ENCODE measurements at regions not wholly inside any gene's neighbourhood (a gene's known extent, or its start where the extent isn't known, plus 50 kb on each side); places are given as distances from the start of the nearest gene placed in this dataset.

DNA sequence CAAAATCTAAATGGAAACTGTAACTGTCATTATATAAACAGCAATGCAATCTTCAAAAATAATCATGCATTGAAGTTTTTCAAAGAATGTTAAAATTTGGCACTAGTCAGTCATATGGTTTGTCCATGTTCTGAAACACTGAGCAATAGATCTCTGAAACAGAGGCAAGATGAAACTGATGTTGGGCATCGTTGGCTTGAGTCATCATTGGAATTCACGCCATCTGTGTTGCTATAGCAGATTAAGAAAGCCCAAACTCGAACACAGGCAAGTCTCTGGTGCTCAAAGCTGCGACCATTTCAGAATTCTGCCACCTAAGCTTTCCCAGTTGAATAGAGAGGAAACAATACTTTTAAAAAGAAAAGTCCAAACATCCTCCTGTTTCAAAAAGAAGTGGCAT, 114.1 kb upstream of the PPARGC1A start:
- H4K20me1 ChIP-seq (ENCODE audit: insufficient read depth, low read length): no peaks in the 10 kb centered on the region
- no peaks in the 10 kb centered on the region for H3K9me2 ChIP-seq (ENCODE audit: insufficient read depth, low read length)
- intact Hi-C loops (cut with micrococcal nuclease; ENCODE audit: unreplicated experiment): no loop called here
- H3K4me1 ChIP-seq (ENCODE audit: insufficient read depth, low read length, poor library complexity, severe bottlenecking): no peaks in the 10 kb centered on the region
- no peak for DNase-seq (ENCODE audit: low spot score)
- H3K4me3 ChIP-seq (ENCODE audit: low read depth, low read length, poor library complexity, severe bottlenecking): no peak overlapping the region
- no peak overlapping the region for H3K27ac ChIP-seq (ENCODE audit: low read depth, low read length, poor library complexity, severe bottlenecking)
- H3K36me3 ChIP-seq (ENCODE audit: insufficient read depth, low read length): no peaks in the 10 kb centered on the region
- no peak overlapping the region for H3K4me2 ChIP-seq (ENCODE audit: low read length)
- H3K9me3 ChIP-seq (ENCODE audit: low read length): no peaks in the 10 kb centered on the region
- no TSS peak for BruUV-seq (replicated peaks)
- POLR2A ChIA-PET: no interaction called here
- no peak overlapping the region for H2AFZ ChIP-seq (ENCODE audit: low read length)
- TF ChIP-seq, protein P1, sequence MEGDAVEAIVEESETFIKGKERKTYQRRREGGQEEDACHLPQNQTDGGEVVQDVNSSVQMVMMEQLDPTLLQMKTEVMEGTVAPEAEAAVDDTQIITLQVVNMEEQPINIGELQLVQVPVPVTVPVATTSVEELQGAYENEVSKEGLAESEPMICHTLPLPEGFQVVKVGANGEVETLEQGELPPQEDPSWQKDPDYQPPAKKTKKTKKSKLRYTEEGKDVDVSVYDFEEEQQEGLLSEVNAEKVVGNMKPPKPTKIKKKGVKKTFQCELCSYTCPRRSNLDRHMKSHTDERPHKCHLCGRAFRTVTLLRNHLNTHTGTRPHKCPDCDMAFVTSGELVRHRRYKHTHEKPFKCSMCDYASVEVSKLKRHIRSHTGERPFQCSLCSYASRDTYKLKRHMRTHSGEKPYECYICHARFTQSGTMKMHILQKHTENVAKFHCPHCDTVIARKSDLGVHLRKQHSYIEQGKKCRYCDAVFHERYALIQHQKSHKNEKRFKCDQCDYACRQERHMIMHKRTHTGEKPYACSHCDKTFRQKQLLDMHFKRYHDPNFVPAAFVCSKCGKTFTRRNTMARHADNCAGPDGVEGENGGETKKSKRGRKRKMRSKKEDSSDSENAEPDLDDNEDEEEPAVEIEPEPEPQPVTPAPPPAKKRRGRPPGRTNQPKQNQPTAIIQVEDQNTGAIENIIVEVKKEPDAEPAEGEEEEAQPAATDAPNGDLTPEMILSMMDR (conservative IDR thresholded peaks at IDR 0.05; ENCODE audit: low read length): no peak
- TF ChIP-seq EZH2phosphoT487 (IDR thresholded peaks at IDR 0.05; ENCODE audit: borderline replicate concordance, low read depth, low read length): no peak
- H3K79me2 ChIP-seq (ENCODE audit: insufficient read depth, low read depth, low read length): no peaks in the 10 kb centered on the region
- CTCF ChIA-PET (ENCODE audit: unreplicated experiment): no interaction called here

DNA sequence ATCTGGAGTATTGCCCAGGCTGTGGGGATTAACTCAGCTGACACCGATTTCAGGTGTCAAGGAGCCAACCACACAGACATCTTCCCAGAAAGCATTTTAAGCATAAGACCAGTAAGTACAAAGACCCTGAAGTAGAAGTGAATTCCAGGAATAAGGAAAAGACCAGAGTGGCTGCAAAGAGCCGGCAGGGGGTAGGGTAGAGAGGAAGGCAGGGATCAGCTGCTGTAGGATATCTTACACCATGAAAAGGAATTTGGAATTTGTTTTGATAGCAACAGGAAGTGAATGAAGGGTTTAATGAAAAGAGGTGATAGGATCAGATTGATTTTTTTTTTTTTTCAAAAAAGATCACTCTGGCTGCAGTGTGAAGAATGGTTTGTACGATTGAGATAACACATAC, 113.6 kb upstream of the PPARGC1A start:
- no peaks in the 10 kb centered on the region for H3K9me3 ChIP-seq (ENCODE audit: low read length)
- no peaks in the 10 kb centered on the region for H3K79me2 ChIP-seq (ENCODE audit: insufficient read depth, low read depth, low read length)
- no peaks in the 10 kb centered on the region for H3K9me2 ChIP-seq (ENCODE audit: insufficient read depth, low read length)
- no peak overlapping the region for H3K4me2 ChIP-seq (ENCODE audit: low read length)
- no TSS peak for BruUV-seq (replicated peaks)
- no peak overlapping the region for H3K27ac ChIP-seq (ENCODE audit: low read depth, low read length, poor library complexity, severe bottlenecking)
- H3K4me1 ChIP-seq (ENCODE audit: insufficient read depth, low read length, poor library complexity, severe bottlenecking): no peaks in the 10 kb centered on the region
- TF ChIP-seq, protein P1 (conservative IDR thresholded peaks at IDR 0.05; ENCODE audit: low read length): no peak
- TF ChIP-seq EZH2phosphoT487 (IDR thresholded peaks at IDR 0.05; ENCODE audit: borderline replicate concordance, low read depth, low read length): no peak
- H2AFZ ChIP-seq (ENCODE audit: low read length): no peak overlapping the region
- H3K36me3 ChIP-seq (ENCODE audit: insufficient read depth, low read length): no peaks in the 10 kb centered on the region
- ChIA-PET CTCF (ENCODE audit: unreplicated experiment) (no interaction called here), POLR2A (no interaction called here)
- H4K20me1 ChIP-seq (ENCODE audit: insufficient read depth, low read length): no peaks in the 10 kb centered on the region
- no peak overlapping the region for H3K4me3 ChIP-seq (ENCODE audit: low read depth, low read length, poor library complexity, severe bottlenecking)
- DNase-seq (ENCODE audit: low spot score): no peak
- intact Hi-C loops (cut with micrococcal nuclease; ENCODE audit: unreplicated experiment): no loop called here

DNA sequence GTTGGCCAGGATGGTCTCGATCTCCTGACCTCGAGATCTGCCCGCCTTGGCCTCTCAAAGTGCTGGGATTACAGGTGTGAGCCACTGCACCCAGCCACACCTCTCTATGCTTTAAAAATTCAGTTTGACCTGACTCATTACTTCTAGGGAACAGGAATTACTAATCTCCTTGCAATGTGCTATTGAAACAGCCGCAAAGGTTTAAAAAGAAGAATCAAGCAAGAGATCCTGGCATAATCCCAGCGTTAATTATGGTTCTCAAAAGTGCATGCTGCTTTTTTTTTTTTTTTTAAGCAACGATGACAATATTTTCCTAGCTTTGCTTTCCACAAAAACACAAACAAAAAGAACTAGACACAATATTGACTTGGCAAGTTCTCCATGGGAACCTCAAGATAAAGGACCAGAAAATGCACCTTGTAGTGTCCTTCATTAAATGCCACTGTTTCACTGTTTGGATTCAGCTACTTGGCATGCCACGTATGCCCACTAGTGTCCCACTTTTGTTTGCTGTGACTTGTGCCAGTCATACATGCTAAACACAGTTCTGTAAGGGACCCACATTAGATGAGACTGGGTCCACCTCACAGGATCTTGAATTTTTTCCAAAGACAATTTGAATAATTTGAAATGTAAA, 112.6 kb upstream of the PPARGC1A start:
- POLR2A ChIA-PET: interaction anchor here (0.7 kb wide), 1 partner anchor 59 kb away, joined by 5 read pairs; no protein-coding TSS in a partner anchor
- H3K4me3 ChIP-seq (ENCODE audit: low read depth, low read length, poor library complexity, severe bottlenecking): no peak overlapping the region
- DNase-seq (ENCODE audit: low spot score): no peak
- no TSS peak for BruUV-seq (replicated peaks)
- H3K4me2 ChIP-seq (ENCODE audit: low read length): no peak overlapping the region
- TF ChIP-seq, protein P1 (conservative IDR thresholded peaks at IDR 0.05; ENCODE audit: low read length): no peak
- no peak for TF ChIP-seq EZH2phosphoT487 (IDR thresholded peaks at IDR 0.05; ENCODE audit: borderline replicate concordance, low read depth, low read length)
- intact Hi-C loops (cut with micrococcal nuclease; ENCODE audit: unreplicated experiment): no loop called here
- no peak overlapping the region for H3K27ac ChIP-seq (ENCODE audit: low read depth, low read length, poor library complexity, severe bottlenecking)
- H4K20me1 ChIP-seq (ENCODE audit: insufficient read depth, low read length): no peaks in the 10 kb centered on the region
- H2AFZ ChIP-seq (ENCODE audit: low read length): no peak overlapping the region
- no peaks in the 10 kb centered on the region for H3K36me3 ChIP-seq (ENCODE audit: insufficient read depth, low read length)
- no peaks in the 10 kb centered on the region for H3K4me1 ChIP-seq (ENCODE audit: insufficient read depth, low read length, poor library complexity, severe bottlenecking)
- no peaks in the 10 kb centered on the region for H3K79me2 ChIP-seq (ENCODE audit: insufficient read depth, low read depth, low read length)
- no peaks in the 10 kb centered on the region for H3K9me3 ChIP-seq (ENCODE audit: low read length)
- H3K9me2 ChIP-seq (ENCODE audit: insufficient read depth, low read length): no peaks in the 10 kb centered on the region
- CTCF ChIA-PET (ENCODE audit: unreplicated experiment): interaction anchor here (0.6 kb wide), 1 partner anchor 32 kb away, joined by 3 read pairs; no protein-coding TSS in a partner anchor
